ENCODE measurements at regions not wholly inside any gene's neighbourhood (a gene's known extent, or its start where the extent isn't known, plus 50 kb on each side); places are given as distances from the start of the nearest gene placed in this dataset.

- 10 to 13% methylated on average over 2 of the region's 2 CpGs for WGBS, 2 donors
These were observed 946.3 kb upstream of the PCDH9 start for GRCh38 chr13:68176475-68176874.

GRCh38 chr13:68174893-68175292 is 944.8 kb upstream of the PCDH9 start:
- DNase-seq (ENCODE audit: low spot score in 2 of 2) = no peak
- Histone ChIP-seq H3K27me3 (no peaks in the 10 kb centered on the region), H3K27ac (no peak overlapping the region), H3K4me1 (no peaks in the 10 kb centered on the region), H3K36me3 (no peaks in the 10 kb centered on the region), H3K4me3 (no peak overlapping the region), H3K9me3 (peaks cover 0 to 6% (median 0%) of the 10 kb centered on the region in 4 donors)
- no peak for TF ChIP-seq POLR2A (IDR thresholded peaks at IDR 0.05)
- TF ChIP-seq EP300 (IDR thresholded peaks at IDR 0.05) = no peak
- TF ChIP-seq, protein P1, sequence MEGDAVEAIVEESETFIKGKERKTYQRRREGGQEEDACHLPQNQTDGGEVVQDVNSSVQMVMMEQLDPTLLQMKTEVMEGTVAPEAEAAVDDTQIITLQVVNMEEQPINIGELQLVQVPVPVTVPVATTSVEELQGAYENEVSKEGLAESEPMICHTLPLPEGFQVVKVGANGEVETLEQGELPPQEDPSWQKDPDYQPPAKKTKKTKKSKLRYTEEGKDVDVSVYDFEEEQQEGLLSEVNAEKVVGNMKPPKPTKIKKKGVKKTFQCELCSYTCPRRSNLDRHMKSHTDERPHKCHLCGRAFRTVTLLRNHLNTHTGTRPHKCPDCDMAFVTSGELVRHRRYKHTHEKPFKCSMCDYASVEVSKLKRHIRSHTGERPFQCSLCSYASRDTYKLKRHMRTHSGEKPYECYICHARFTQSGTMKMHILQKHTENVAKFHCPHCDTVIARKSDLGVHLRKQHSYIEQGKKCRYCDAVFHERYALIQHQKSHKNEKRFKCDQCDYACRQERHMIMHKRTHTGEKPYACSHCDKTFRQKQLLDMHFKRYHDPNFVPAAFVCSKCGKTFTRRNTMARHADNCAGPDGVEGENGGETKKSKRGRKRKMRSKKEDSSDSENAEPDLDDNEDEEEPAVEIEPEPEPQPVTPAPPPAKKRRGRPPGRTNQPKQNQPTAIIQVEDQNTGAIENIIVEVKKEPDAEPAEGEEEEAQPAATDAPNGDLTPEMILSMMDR (IDR thresholded peaks at IDR 0.05) = no peak
- WGBS, 2 donors = 93 to 98% methylated on average over 2 of the region's 2 CpGs

More at GRCh38 chr13:68176475-68176874, 946.3 kb upstream of the PCDH9 start:
- DNase-seq (ENCODE audit: low spot score in 2 of 2) = no peak
- TF ChIP-seq POLR2A (IDR thresholded peaks at IDR 0.05) (no peak), EP300 (IDR thresholded peaks at IDR 0.05) (no peak)
- TF ChIP-seq, protein P1 (IDR thresholded peaks at IDR 0.05) = no peak
- Histone ChIP-seq H3K36me3 (no peaks in the 10 kb centered on the region), H3K4me3 (no peak overlapping the region), H3K27ac (no peak overlapping the region), H3K4me1 (no peaks in the 10 kb centered on the region), H3K9me3 (no peaks in the 10 kb centered on the region), H3K27me3 (no peaks in the 10 kb centered on the region)

DNA sequence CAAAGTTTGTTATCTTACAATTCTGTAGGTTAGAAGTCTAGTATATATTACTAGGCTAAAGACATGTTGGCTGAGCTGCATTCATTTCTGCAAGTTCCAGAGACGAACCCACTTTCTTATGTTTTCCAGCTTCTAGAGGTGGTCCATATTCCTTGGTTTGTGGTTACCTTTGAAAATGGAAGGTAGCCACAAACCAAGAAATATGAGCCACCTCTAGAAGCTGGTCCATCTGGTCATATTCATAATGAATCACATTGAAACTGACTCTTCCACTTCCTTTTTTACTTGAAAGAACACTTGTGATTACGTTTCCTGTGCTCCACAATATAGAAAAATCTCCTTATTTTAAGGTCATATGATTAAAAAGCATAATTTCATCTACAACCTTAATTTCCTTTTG is 943.0 kb upstream of the PCDH9 start:
- no peak for DNase-seq (ENCODE audit: low spot score in 2 of 2)
- TF ChIP-seq, protein P1 (IDR thresholded peaks at IDR 0.05) = no peak
- no peak for TF ChIP-seq POLR2A (IDR thresholded peaks at IDR 0.05)
- no peak for TF ChIP-seq EP300 (IDR thresholded peaks at IDR 0.05)
- Histone ChIP-seq H3K27ac (no peak overlapping the region), H3K4me1 (no peaks in the 10 kb centered on the region), H3K36me3 (no peaks in the 10 kb centered on the region), H3K4me3 (no peak overlapping the region), H3K27me3 (no peaks in the 10 kb centered on the region), H3K9me3 (peaks cover 0 to 6% (median 0%) of the 10 kb centered on the region in 4 donors)
- WGBS, 2 donors = 76 to 85% methylated on average over 2 of the region's 2 CpGs

GRCh38 chr13:68170961-68171360 is 940.8 kb upstream of the PCDH9 start:
- Histone ChIP-seq H3K4me3 (no peak overlapping the region), H3K36me3 (no peaks in the 10 kb centered on the region), H3K27me3 (no peaks in the 10 kb centered on the region), H3K4me1 (no peaks in the 10 kb centered on the region), H3K27ac (no peak overlapping the region), H3K9me3 (peaks cover 0 to 6% (median 0%) of the 10 kb centered on the region in 4 donors)
- WGBS, 2 donors = 95 to 96% methylated on average over 36 to 37 of the region's 37 CpGs
- TF ChIP-seq, protein P1 (IDR thresholded peaks at IDR 0.05) = no peak
- no peak for TF ChIP-seq EP300 (IDR thresholded peaks at IDR 0.05)
- TF ChIP-seq POLR2A (IDR thresholded peaks at IDR 0.05) = no peak
- no peak for DNase-seq (ENCODE audit: low spot score in 2 of 2)

DNA sequence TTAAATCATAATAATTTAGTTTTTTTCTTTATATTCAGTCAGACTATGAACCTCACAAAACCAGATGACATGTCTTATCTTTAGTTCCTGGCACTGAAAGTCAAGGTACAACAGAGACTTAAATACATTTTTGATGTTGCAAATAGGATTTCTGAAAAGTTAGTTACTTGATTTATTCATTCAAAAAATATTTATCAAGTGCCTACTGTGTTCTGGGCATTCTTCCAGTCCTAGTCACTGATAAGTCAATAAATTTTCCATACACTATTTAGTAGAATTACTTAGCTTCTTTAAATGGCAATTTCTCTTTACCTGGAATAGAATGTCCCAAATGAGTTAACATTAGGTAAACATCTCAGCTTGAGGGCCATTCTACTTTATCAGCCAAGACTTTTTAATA is 938.3 kb upstream of the PCDH9 start:
- Histone ChIP-seq H3K27ac (no peak overlapping the region), H3K4me3 (no peak overlapping the region), H3K9me3 (peaks cover 0 to 6% (median 0%) of the 10 kb centered on the region in 4 donors), H3K27me3 (no peaks in the 10 kb centered on the region), H3K36me3 (no peaks in the 10 kb centered on the region), H3K4me1 (no peaks in the 10 kb centered on the region)
- TF ChIP-seq, protein P1 (IDR thresholded peaks at IDR 0.05) = no peak
- TF ChIP-seq EP300 (IDR thresholded peaks at IDR 0.05) (no peak), POLR2A (IDR thresholded peaks at IDR 0.05) (no peak)
- DNase-seq (ENCODE audit: low spot score in 2 of 2) = no peak
